ENCODE measurements at regions not wholly inside any gene's neighbourhood (a gene's known extent, or its start where the extent isn't known, plus 50 kb on each side); places are given as distances from the start of the nearest gene placed in this dataset.
A peak's percentile ranks its signal among the peaks of the same experiment; 100 is the strongest.

- no peaks in the 10 kb centered on the region for H3K9me3 ChIP-seq
- no peaks in the 10 kb centered on the region for H3K4me1 ChIP-seq
- H3K4me3 ChIP-seq = no peak overlapping the region
- no peaks in the 10 kb centered on the region for H3K27me3 ChIP-seq
- peak in 1 of 2 donors; percentile 30 for DNase-seq (ENCODE audit: low spot score in 2 of 2)
- no peaks in the 10 kb centered on the region for H3K36me3 ChIP-seq
- intact Hi-C loops (cut with DNase I) = no loop called here
- no peak for TF ChIP-seq CTCF (IDR thresholded peaks at IDR 0.05)
- no peak overlapping the region for H3K27ac ChIP-seq
These were observed 63.8 kb upstream of the THY1 start for GRCh38 chr11:119486691-119487259.

GRCh38 chr11:119486016-119486415 is 63.0 kb upstream of the THY1 start:
- Histone ChIP-seq H3K4me1 (no peaks in the 10 kb centered on the region), H3K9me3 (no peaks in the 10 kb centered on the region), H3K4me3 (no peak overlapping the region), H3K27ac (no peak overlapping the region), H3K36me3 (no peaks in the 10 kb centered on the region), H3K27me3 (no peaks in the 10 kb centered on the region)
- DNase-seq (ENCODE audit: low spot score in 2 of 2) = no peak
- TF ChIP-seq CTCF (IDR thresholded peaks at IDR 0.05) = no peak
- intact Hi-C loops (cut with DNase I) = no loop called here

- Histone ChIP-seq H3K27me3 (no peaks in the 10 kb centered on the region), H3K4me1 (no peaks in the 10 kb centered on the region), H3K36me3 (no peaks in the 10 kb centered on the region), H3K4me3 (no peak overlapping the region), H3K9me3 (no peaks in the 10 kb centered on the region), H3K27ac (no peak overlapping the region)
- DNase-seq (ENCODE audit: low spot score in 2 of 2) = peak in 1 of 2 donors; percentile 43
- intact Hi-C loops (cut with DNase I) = loop anchor here (5.0 kb wide), 2 partner anchors 242 to 257 kb away; partner anchors contain the start of gene NECTIN1
- no peak for TF ChIP-seq CTCF (IDR thresholded peaks at IDR 0.05)
These were observed 62.0 kb upstream of the THY1 start for GRCh38 chr11:119484741-119485605.

- Histone ChIP-seq H3K4me1 (no peaks in the 10 kb centered on the region), H3K27ac (no peak overlapping the region), H3K27me3 (no peaks in the 10 kb centered on the region), H3K4me3 (no peak overlapping the region), H3K9me3 (no peaks in the 10 kb centered on the region), H3K36me3 (no peaks in the 10 kb centered on the region)
- intact Hi-C loops (cut with DNase I) = loop anchor here (5.0 kb wide), 2 partner anchors 243 to 258 kb away; partner anchors contain the start of gene NECTIN1
- TF ChIP-seq CTCF (IDR thresholded peaks at IDR 0.05) = no peak
- peak in 1 of 2 donors; percentile 38 for DNase-seq (ENCODE audit: low spot score in 2 of 2)
These were observed 61.0 kb upstream of the THY1 start for GRCh38 chr11:119483881-119484371.

- H3K27me3 ChIP-seq = no peaks in the 10 kb centered on the region
- intact Hi-C loops (cut with DNase I) = loop anchor here (5.0 kb wide), 2 partner anchors 244 to 259 kb away; partner anchors contain the start of gene NECTIN1
- H3K4me3 ChIP-seq = no peak overlapping the region
- no peak overlapping the region for H3K27ac ChIP-seq
- no peaks in the 10 kb centered on the region for H3K4me1 ChIP-seq
- peak in 1 of 2 donors; percentile 46 for DNase-seq (ENCODE audit: low spot score in 2 of 2)
- no peaks in the 10 kb centered on the region for H3K36me3 ChIP-seq
- no peak for TF ChIP-seq CTCF (IDR thresholded peaks at IDR 0.05)
- H3K9me3 ChIP-seq = no peaks in the 10 kb centered on the region
These were observed 60.4 kb upstream of the THY1 start for GRCh38 chr11:119483341-119483880.

Data from ascending aorta (tissue), 2 donors.